AG10803 (cell line): ENCODE measurements at regions not wholly inside any gene's neighbourhood (a gene's known extent, or its start where the extent isn't known, plus 50 kb on each side); places are given as distances from the start of the nearest gene placed in this dataset.

Experiments used
- DNase-seq: peaks from one replicate; pipeline ENCODE4 v3.0.0; 2010; ENCODE audit warnings: low read depth
- H3K4me3 ChIP-seq: 2 replicates; pipeline ENCODE4 v1.5.1; 2011; ENCODE audit warnings: mild to moderate bottlenecking, low read length, control low read depth
- TF ChIP-seq, protein P1 (sequence below): conservative IDR thresholded peaks from 2 replicates; pipeline ENCODE4 v1.5.1; 2011; ENCODE audit warnings: mild to moderate bottlenecking, low read length, control low read depth, inconsistent platforms

DNA sequence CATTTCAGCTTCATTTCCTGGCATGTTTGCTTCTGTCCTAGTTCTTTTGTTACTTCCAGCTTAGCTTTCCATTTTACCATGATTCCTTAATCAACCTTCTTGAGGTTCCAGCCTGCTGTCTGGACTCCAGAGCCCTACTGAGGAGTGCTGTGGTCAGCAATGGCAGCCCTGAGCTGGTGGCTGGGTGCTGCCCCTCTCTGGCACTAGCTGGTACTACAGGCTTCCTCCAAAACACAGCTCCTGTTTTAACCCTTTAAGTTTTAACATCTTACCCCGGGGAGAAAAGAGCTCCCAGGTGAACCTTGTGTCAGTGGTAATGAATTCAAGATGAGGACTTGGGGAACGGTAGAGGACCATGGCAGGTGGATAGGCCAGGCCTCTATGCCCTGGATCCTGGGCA is 395.5 kb downstream of the TMEM114 start:
- H3K4me3 ChIP-seq, result no peak overlapping the region
- no peak for DNase-seq
- TF ChIP-seq, protein P1, sequence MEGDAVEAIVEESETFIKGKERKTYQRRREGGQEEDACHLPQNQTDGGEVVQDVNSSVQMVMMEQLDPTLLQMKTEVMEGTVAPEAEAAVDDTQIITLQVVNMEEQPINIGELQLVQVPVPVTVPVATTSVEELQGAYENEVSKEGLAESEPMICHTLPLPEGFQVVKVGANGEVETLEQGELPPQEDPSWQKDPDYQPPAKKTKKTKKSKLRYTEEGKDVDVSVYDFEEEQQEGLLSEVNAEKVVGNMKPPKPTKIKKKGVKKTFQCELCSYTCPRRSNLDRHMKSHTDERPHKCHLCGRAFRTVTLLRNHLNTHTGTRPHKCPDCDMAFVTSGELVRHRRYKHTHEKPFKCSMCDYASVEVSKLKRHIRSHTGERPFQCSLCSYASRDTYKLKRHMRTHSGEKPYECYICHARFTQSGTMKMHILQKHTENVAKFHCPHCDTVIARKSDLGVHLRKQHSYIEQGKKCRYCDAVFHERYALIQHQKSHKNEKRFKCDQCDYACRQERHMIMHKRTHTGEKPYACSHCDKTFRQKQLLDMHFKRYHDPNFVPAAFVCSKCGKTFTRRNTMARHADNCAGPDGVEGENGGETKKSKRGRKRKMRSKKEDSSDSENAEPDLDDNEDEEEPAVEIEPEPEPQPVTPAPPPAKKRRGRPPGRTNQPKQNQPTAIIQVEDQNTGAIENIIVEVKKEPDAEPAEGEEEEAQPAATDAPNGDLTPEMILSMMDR, result no peak

GRCh38 chr16:8188841-8189240 is 401.5 kb downstream of the TMEM114 start:
- H3K4me3 ChIP-seq, result no peak overlapping the region
- TF ChIP-seq, protein P1, result no peak
- no peak for DNase-seq

GRCh38 chr16:8187782-8188372 is 402.4 kb downstream of the TMEM114 start:
- TF ChIP-seq, protein P1, result no peak
- DNase-seq, result no peak
- H3K4me3 ChIP-seq, result no peak overlapping the region

DNA sequence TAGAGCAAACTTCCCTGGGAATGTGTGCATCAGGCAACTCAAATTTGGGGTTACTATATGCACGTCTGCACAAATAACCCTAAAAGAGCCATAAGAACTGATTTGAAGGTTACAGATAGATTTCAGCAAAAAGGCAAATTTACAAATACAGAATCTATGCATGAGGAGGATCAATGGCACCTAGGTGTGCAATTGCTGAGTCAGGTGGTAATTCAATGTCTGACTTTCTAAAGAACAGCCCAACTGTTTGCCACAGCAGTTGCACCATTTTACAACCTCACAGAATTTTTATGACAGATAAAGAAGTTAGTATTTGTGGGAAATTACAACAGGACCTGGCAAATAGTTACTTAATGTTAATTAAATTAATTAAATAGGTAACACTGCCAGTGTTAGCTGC is 405.5 kb downstream of the TMEM114 start:
- TF ChIP-seq, protein P1, result no peak
- DNase-seq, result no peak
- no peak overlapping the region for H3K4me3 ChIP-seq

DNA sequence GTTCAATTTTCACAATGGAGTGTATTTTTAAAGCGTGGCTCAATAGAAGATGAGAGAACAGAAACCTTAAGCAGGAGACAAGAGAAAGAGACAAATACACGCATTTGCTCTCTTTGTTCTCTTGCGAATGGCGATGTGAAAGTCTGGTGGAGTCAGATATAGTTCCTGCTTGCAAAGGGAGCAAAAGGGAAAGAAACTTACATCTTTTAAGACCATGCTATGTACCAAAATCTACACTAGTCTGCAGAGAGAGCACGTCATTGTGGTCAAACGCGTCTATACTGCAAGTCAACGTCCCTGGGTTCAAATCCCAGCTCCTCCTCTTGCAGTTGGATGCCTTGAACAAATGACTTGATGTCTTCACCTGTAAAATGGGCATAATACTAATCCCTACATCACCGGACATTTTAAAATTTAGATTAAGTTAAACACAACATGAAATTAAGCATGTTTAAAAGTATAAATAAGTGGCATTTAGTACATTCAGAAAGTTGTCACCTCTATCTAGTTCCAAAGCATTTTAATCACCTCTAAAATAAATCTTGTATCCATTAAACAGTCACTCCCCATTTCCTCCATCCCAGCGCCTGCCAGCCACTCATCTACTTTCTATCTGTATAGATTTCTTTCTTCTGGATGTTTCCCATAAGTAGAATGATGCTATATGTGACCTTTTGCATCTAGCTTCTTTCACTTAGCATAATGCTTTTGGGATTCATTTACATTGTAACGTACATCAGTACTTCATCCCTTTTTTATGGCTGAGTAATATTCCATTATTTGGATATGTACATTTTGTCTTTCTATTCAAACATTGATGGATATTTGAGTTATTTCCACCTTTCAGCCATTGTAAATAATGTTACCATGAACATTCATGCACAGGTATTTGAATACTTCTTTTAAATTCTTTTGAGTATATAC is 406.9 kb downstream of the TMEM114 start:
- no peak overlapping the region for H3K4me3 ChIP-seq
- DNase-seq, result no peak
- TF ChIP-seq, protein P1, result no peak

GRCh38 chr16:8182761-8183160 is 407.6 kb downstream of the TMEM114 start:
- H3K4me3 ChIP-seq, result no peak overlapping the region
- DNase-seq, result no peak
- TF ChIP-seq, protein P1, result no peak

DNA sequence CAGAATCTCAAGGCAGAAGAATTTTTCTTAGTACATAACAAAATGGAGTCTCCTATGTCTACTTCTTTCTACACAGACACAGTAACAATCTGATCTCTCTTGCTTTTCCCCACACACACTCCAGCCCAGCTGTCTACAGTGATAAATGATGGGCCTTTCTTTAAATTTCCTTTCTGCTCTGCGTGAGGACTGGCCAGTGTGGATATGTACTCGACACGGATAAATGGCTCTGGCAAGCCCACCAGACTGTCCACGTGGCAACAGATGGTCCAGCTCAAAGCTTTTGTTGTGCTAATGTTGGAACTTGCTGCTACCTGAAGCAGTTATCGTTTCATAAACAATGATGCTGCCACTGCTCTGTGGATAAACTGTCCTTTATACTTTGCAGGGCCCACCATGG is 410.7 kb downstream of the TMEM114 start:
- TF ChIP-seq, protein P1, result no peak
- H3K4me3 ChIP-seq, result no peak overlapping the region

More for the DNA sequence above, 410.7 kb downstream of the TMEM114 start:
- no peak for DNase-seq
